ENCODE measurements at regions not wholly inside any gene's neighbourhood (a gene's known extent, or its start where the extent isn't known, plus 50 kb on each side); places are given as distances from the start of the nearest gene placed in this dataset.

- peak overlapping the region; percentile 51 for H2AFZ ChIP-seq (ENCODE audit: low read length)
- no peaks in the 10 kb centered on the region for H3K9me3 ChIP-seq (ENCODE audit: low read length)
- peak; percentile 4 for DNase-seq (ENCODE audit: low spot score)
- ChIA-PET CTCF (ENCODE audit: unreplicated experiment) (no interaction called here), POLR2A (interaction anchor here (0.8 kb wide), 1 partner anchor 125 kb away, joined by 4 read pairs; no protein-coding TSS in a partner anchor)
- H3K4me1 ChIP-seq (ENCODE audit: insufficient read depth, low read length, poor library complexity, severe bottlenecking), result peaks cover 7% of the 10 kb centered on the region
- no peaks in the 10 kb centered on the region for H3K79me2 ChIP-seq (ENCODE audit: insufficient read depth, low read depth, low read length)
- H3K4me2 ChIP-seq (ENCODE audit: low read length), result no peak overlapping the region
- intact Hi-C loops (cut with micrococcal nuclease; ENCODE audit: unreplicated experiment), result loop anchor here (5.0 kb wide), 3 partner anchors 72 to 308 kb away; no protein-coding TSS in a partner anchor
- H4K20me1 ChIP-seq (ENCODE audit: insufficient read depth, low read length), result no peaks in the 10 kb centered on the region
- no peak for TF ChIP-seq EZH2phosphoT487 (IDR thresholded peaks at IDR 0.05; ENCODE audit: borderline replicate concordance, low read depth, low read length)
- no peak for TF ChIP-seq CTCF (conservative IDR thresholded peaks at IDR 0.05; ENCODE audit: low read length)
- no peak overlapping the region for H3K27ac ChIP-seq (ENCODE audit: low read depth, low read length, poor library complexity, severe bottlenecking)
- H3K9me2 ChIP-seq (ENCODE audit: insufficient read depth, low read length), result no peaks in the 10 kb centered on the region
- H3K4me3 ChIP-seq (ENCODE audit: low read depth, low read length, poor library complexity, severe bottlenecking), result no peak overlapping the region
- BruUV-seq (replicated peaks), result no TSS peak
- no peaks in the 10 kb centered on the region for H3K36me3 ChIP-seq (ENCODE audit: insufficient read depth, low read length)
Observed at GRCh38 chr12:93094988-93095737, 166.1 kb upstream of the EEA1 start.

- ChIA-PET POLR2A (interaction anchor here (0.9 to 3.5 kb wide), 9 partner anchors 9 to 284 kb away, joined by 3 to 15 read pairs (median 4); no protein-coding TSS in a partner anchor), CTCF (ENCODE audit: unreplicated experiment) (interaction anchor here (1.0 to 1.6 kb wide), 2 partner anchors 110 to 285 kb away, joined by 3 to 4 read pairs; no protein-coding TSS in a partner anchor)
- Histone ChIP-seq H3K4me1 (ENCODE audit: insufficient read depth, low read length, poor library complexity, severe bottlenecking) (peaks cover 7% of the 10 kb centered on the region), H2AFZ (ENCODE audit: low read length) (no peak overlapping the region), H3K4me2 (ENCODE audit: low read length) (no peak overlapping the region), H4K20me1 (ENCODE audit: insufficient read depth, low read length) (no peaks in the 10 kb centered on the region), H3K79me2 (ENCODE audit: insufficient read depth, low read depth, low read length) (no peaks in the 10 kb centered on the region), H3K36me3 (ENCODE audit: insufficient read depth, low read length) (no peaks in the 10 kb centered on the region), H3K27ac (ENCODE audit: low read depth, low read length, poor library complexity, severe bottlenecking) (no peak overlapping the region), H3K4me3 (ENCODE audit: low read depth, low read length, poor library complexity, severe bottlenecking) (no peak overlapping the region), H3K9me2 (ENCODE audit: insufficient read depth, low read length) (no peaks in the 10 kb centered on the region), H3K9me3 (ENCODE audit: low read length) (no peaks in the 10 kb centered on the region)
- intact Hi-C loops (cut with micrococcal nuclease; ENCODE audit: unreplicated experiment), result loop anchor here (5.0 kb wide), 3 partner anchors 70 to 310 kb away; no protein-coding TSS in a partner anchor
- BruUV-seq (replicated peaks), result no TSS peak
- no peak for DNase-seq (ENCODE audit: low spot score)
- TF ChIP-seq CTCF (conservative IDR thresholded peaks at IDR 0.05; ENCODE audit: low read length) (no peak), EZH2phosphoT487 (IDR thresholded peaks at IDR 0.05; ENCODE audit: borderline replicate concordance, low read depth, low read length) (no peak)
Observed at GRCh38 chr12:93097417-93097816, 168.3 kb upstream of the EEA1 start.

- Histone ChIP-seq H3K4me1 (ENCODE audit: insufficient read depth, low read length, poor library complexity, severe bottlenecking) (peaks cover 7% of the 10 kb centered on the region), H3K27ac (ENCODE audit: low read depth, low read length, poor library complexity, severe bottlenecking) (no peak overlapping the region), H3K4me3 (ENCODE audit: low read depth, low read length, poor library complexity, severe bottlenecking) (no peak overlapping the region), H3K9me2 (ENCODE audit: insufficient read depth, low read length) (no peaks in the 10 kb centered on the region), H3K9me3 (ENCODE audit: low read length) (no peaks in the 10 kb centered on the region), H4K20me1 (ENCODE audit: insufficient read depth, low read length) (no peaks in the 10 kb centered on the region), H3K36me3 (ENCODE audit: insufficient read depth, low read length) (no peaks in the 10 kb centered on the region), H2AFZ (ENCODE audit: low read length) (peak overlapping the region; percentile 90), H3K4me2 (ENCODE audit: low read length) (0 out of 2 replicates have a peak overlapping the region, but pooled peaks have one; percentile 2), H3K79me2 (ENCODE audit: insufficient read depth, low read depth, low read length) (no peaks in the 10 kb centered on the region)
- peak; percentile 86 for TF ChIP-seq CTCF (conservative IDR thresholded peaks at IDR 0.05; ENCODE audit: low read length)
- TF ChIP-seq EZH2phosphoT487 (IDR thresholded peaks at IDR 0.05; ENCODE audit: borderline replicate concordance, low read depth, low read length), result no peak
- intact Hi-C loops (cut with micrococcal nuclease; ENCODE audit: unreplicated experiment), result loop anchor here (1.0 to 5.0 kb wide), 6 partner anchors 69 to 311 kb away; no protein-coding TSS in a partner anchor
- ChIA-PET CTCF (ENCODE audit: unreplicated experiment) (interaction anchor here (1.0 to 1.6 kb wide), 2 partner anchors 111 to 284 kb away, joined by 3 to 4 read pairs; no protein-coding TSS in a partner anchor), POLR2A (interaction anchor here (0.7 to 3.5 kb wide), 8 partner anchors 10 to 300 kb away, joined by 3 to 15 read pairs (median 4); no protein-coding TSS in a partner anchor)
- peak; percentile 87 for DNase-seq (ENCODE audit: low spot score)
- BruUV-seq (replicated peaks), result no TSS peak
Observed at GRCh38 chr12:93098077-93098476, 169.0 kb upstream of the EEA1 start.

All from OCI-LY7 (cell line).